GM12878 (cell line): ENCODE measurements at regions not wholly inside any gene's neighbourhood (a gene's known extent, or its start where the extent isn't known, plus 50 kb on each side); places are given as distances from the start of the nearest gene placed in this dataset.

Experiments
- CREB1 ChIP-seq: IDR thresholded peaks from 2 replicates; pipeline ENCODE4 v1.6.1; 2012; ENCODE audit warnings: low read depth, mild to moderate bottlenecking, inconsistent platforms
- LARP7 ChIP-seq: fragments of 450-650 bp; IDR thresholded peaks from 2 replicates; pipeline ENCODE4 v1.6.1; 2017; ENCODE audit warnings: mild to moderate bottlenecking
- POLR2A ChIP-seq: IDR thresholded peaks from 2 replicates; pipeline ENCODE4 v1.6.1; 2011; ENCODE audit warnings: low read depth, mild to moderate bottlenecking, low read length
- POLR2AphosphoS5 ChIP-seq: IDR thresholded peaks from 2 replicates; pipeline ENCODE4 v1.6.1; 2011; ENCODE audit warnings: mild to moderate bottlenecking, low read length, inconsistent platforms
- ZNF384 ChIP-seq: IDR thresholded peaks from 2 replicates; pipeline ENCODE4 v1.6.1; 2012; ENCODE audit warnings: low read depth, mild to moderate bottlenecking, low read length, improper control_type of control experiment, borderline replicate concordance
- TF ChIP-seq, protein P1 (sequence below): IDR thresholded peaks from 2 replicates; pipeline ENCODE4 v1.6.1; 2012; ENCODE audit warnings: low read depth, low read length, improper control_type of control experiment
- TF ChIP-seq, protein P2 (sequence below), 3 experiments: IDR thresholded peaks in 2 of 3; conservative IDR thresholded peaks in 1 of 3; 2 replicates each; pipeline ENCODE4 v1.5.1; 2011; ENCODE audit warnings: low read depth in 3 of 3, low read length in 3 of 3, mild to moderate bottlenecking in 3 of 3, control low read depth in 2 of 3, moderate library complexity in 2 of 3, inconsistent platforms in 1 of 3, mixed read lengths in 1 of 3; ENCODE audit not compliant: control insufficient read depth in 2 of 3, insufficient read depth in 1 of 3; ENCODE audit errors: extremely low read depth in 1 of 3

DNA sequence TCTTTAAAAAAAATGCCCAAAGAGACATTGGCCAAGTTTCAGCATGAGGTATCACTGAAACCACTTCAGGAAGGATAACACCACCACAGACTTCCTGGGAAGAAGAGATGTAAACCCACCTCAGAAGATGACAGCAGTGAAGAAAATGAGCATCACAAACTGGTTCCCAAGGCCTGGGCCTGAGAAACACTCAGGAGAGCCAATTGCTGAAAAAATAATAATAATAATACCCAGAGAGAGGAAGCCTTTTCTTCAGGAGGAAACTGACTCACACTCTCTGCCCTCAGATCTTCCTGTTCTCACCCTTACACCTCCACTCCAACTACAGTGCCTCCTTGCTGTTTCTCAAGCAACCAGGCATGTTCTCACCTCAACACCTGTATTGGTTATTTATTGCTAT is 68.1 kb upstream of the MAFB start:
- TF ChIP-seq, protein P1, sequence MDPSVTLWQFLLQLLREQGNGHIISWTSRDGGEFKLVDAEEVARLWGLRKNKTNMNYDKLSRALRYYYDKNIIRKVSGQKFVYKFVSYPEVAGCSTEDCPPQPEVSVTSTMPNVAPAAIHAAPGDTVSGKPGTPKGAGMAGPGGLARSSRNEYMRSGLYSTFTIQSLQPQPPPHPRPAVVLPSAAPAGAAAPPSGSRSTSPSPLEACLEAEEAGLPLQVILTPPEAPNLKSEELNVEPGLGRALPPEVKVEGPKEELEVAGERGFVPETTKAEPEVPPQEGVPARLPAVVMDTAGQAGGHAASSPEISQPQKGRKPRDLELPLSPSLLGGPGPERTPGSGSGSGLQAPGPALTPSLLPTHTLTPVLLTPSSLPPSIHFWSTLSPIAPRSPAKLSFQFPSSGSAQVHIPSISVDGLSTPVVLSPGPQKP, result no peak
- TF ChIP-seq CREB1 (no peak), ZNF384 (no peak), POLR2AphosphoS5 (no peak), POLR2A (no peak), LARP7 (no peak)
- TF ChIP-seq, protein P2, sequence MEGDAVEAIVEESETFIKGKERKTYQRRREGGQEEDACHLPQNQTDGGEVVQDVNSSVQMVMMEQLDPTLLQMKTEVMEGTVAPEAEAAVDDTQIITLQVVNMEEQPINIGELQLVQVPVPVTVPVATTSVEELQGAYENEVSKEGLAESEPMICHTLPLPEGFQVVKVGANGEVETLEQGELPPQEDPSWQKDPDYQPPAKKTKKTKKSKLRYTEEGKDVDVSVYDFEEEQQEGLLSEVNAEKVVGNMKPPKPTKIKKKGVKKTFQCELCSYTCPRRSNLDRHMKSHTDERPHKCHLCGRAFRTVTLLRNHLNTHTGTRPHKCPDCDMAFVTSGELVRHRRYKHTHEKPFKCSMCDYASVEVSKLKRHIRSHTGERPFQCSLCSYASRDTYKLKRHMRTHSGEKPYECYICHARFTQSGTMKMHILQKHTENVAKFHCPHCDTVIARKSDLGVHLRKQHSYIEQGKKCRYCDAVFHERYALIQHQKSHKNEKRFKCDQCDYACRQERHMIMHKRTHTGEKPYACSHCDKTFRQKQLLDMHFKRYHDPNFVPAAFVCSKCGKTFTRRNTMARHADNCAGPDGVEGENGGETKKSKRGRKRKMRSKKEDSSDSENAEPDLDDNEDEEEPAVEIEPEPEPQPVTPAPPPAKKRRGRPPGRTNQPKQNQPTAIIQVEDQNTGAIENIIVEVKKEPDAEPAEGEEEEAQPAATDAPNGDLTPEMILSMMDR (IDR thresholded peaks at IDR 0.05 in 2 of 3, conservative IDR thresholded peaks at IDR 0.05 in 1 of 3; ENCODE audit: control insufficient read depth in 2 of 3, extremely low read depth in 1 of 3, insufficient read depth in 1 of 3, low read depth in 3 of 3, low read length in 3 of 3), result no peak
